IMR-90 (cell line): ENCODE measurements at regions not wholly inside any gene's neighbourhood (a gene's known extent, or its start where the extent isn't known, plus 50 kb on each side); places are given as distances from the start of the nearest gene placed in this dataset.

Source experiments
- ATAC-seq: fragments of 200-7000 bp; cut with Tn5 transposase; 2 replicates; pipeline ENCODE4 v1.9.1; 2020; ENCODE audit warnings: low read depth, mild to moderate bottlenecking, moderate library complexity
- BruUV-seq: library from RNA; stranded (reverse); fragments of 400-500 nt; replicated peaks from 2 replicates; lab custom pipeline; 2021; lab: Mats Ljungman, UMichigan
- CTCF ChIA-PET: fragments of 300-600 bp; formaldehyde crosslinking; extraction: SDS; loops from one replicate; lab custom pipeline; 2021; ENCODE audit warnings: antibody characterized with exemption; lab: Yijun Ruan, JAX
- POLR2A ChIA-PET: fragments of 300-600 bp; sonication (Branson Sonifier 250); formaldehyde crosslinking; loops from one replicate; lab custom pipeline; 2022; ENCODE audit warnings: antibody characterized with exemption; ENCODE audit not compliant: unreplicated experiment; lab: Charles Lee
- DNase-seq: peaks from one replicate; pipeline ENCODE4 v3.0.0; 2013
- H2AFZ ChIP-seq: replicated peaks from 2 replicates; pipeline ENCODE3; 2013; ENCODE audit warnings: low read length, mild to moderate bottlenecking; ENCODE audit not compliant: poor library complexity
- H2AK5ac ChIP-seq: 2 replicates; pipeline ENCODE4 v1.6.1; 2013; ENCODE audit warnings: low read depth, low read length, inconsistent platforms
- H2AK9ac ChIP-seq: replicated peaks from 2 replicates; pipeline ENCODE3; 2013; ENCODE audit warnings: mild to moderate bottlenecking, low read depth, low read length, moderate library complexity; ENCODE audit not compliant: poor library complexity
- H2BK120ac ChIP-seq: 2 replicates; pipeline ENCODE4 v1.6.1; 2013; ENCODE audit warnings: low read depth, low read length, inconsistent platforms
- H2BK15ac ChIP-seq: 3 replicates; pipeline ENCODE4 v1.6.1; 2013; ENCODE audit warnings: low read depth, low read length, inconsistent platforms
- H2BK20ac ChIP-seq: 2 replicates; pipeline ENCODE4 v1.6.1; 2013; ENCODE audit warnings: low read depth, mild to moderate bottlenecking, inconsistent platforms, low read length, moderate library complexity
- H2BK5ac ChIP-seq: 2 replicates; pipeline ENCODE4 v1.6.1; 2013; ENCODE audit warnings: mild to moderate bottlenecking, low read depth, low read length, inconsistent platforms; ENCODE audit not compliant: poor library complexity, severe bottlenecking
- H3K14ac ChIP-seq: replicated peaks from 2 replicates; pipeline ENCODE4 v1.6.1; 2013; ENCODE audit warnings: low read depth, low read length, inconsistent platforms
- H3K18ac ChIP-seq: 2 replicates; pipeline ENCODE4 v1.6.1; 2013; ENCODE audit warnings: low read depth, low read length, control low read depth
- H3K23ac ChIP-seq: 2 replicates; pipeline ENCODE4 v1.6.1; 2013; ENCODE audit warnings: low read depth, low read length, inconsistent platforms
- H3K27ac ChIP-seq: 2 replicates; pipeline ENCODE4 v1.5.1; 2013; ENCODE audit warnings: mild to moderate bottlenecking, control low read depth, low read length; ENCODE audit not compliant: insufficient read depth
- H3K27me3 ChIP-seq: 2 replicates; pipeline ENCODE4 v1.6.1; 2013; ENCODE audit warnings: low read length; ENCODE audit not compliant: control insufficient read depth, insufficient read depth
- H3K36me3 ChIP-seq: 2 replicates; pipeline ENCODE4 v1.6.1; 2013; ENCODE audit warnings: low read length, mixed read lengths; ENCODE audit not compliant: control insufficient read depth, insufficient read depth
- H3K4ac ChIP-seq: 2 replicates; pipeline ENCODE4 v1.6.1; 2013; ENCODE audit warnings: low read depth, low read length, inconsistent platforms
- H3K4me1 ChIP-seq: 2 replicates; pipeline ENCODE4 v1.6.1; 2013; ENCODE audit warnings: low read length, mixed read lengths; ENCODE audit not compliant: control insufficient read depth, insufficient read depth
- H3K4me2 ChIP-seq: 2 replicates; pipeline ENCODE4 v1.6.1; 2013; ENCODE audit warnings: low read depth, mild to moderate bottlenecking, control low read depth, low read length, moderate library complexity
- H3K4me3 ChIP-seq: 2 replicates; pipeline ENCODE4 v1.5.1; 2013; ENCODE audit warnings: low read depth, mild to moderate bottlenecking, control low read depth, low read length, moderate library complexity; ENCODE audit not compliant: insufficient read depth
- H3K56ac ChIP-seq: 2 replicates; pipeline ENCODE4 v1.6.1; 2013; ENCODE audit warnings: low read length, inconsistent platforms; ENCODE audit not compliant: insufficient read depth; ENCODE audit errors: extremely low read depth
- H3K79me1 ChIP-seq, 2 experiments: 2 replicates each; pipeline ENCODE4 v1.6.1; 2013; ENCODE audit warnings: low read length in 2 of 2, inconsistent platforms in 1 of 2, low read depth in 1 of 2
- H3K9ac ChIP-seq: 2 replicates; pipeline ENCODE4 v1.6.1; 2013; ENCODE audit warnings: low read depth, low read length, control low read depth
- H3K9me1 ChIP-seq: 2 replicates; pipeline ENCODE4 v1.6.1; 2013; ENCODE audit warnings: low read length, inconsistent platforms; ENCODE audit not compliant: insufficient read depth
- H3K9me3 ChIP-seq: 2 replicates; pipeline ENCODE4 v1.6.1; 2013; ENCODE audit warnings: low read length; ENCODE audit not compliant: control insufficient read depth, insufficient read depth
- H4K20me1 ChIP-seq: 2 replicates; pipeline ENCODE4 v1.6.1; 2013; ENCODE audit warnings: low read length, inconsistent platforms; ENCODE audit not compliant: insufficient read depth
- H4K5ac ChIP-seq: 2 replicates; pipeline ENCODE4 v1.6.1; 2013; ENCODE audit warnings: mild to moderate bottlenecking, low read depth, low read length, control low read depth
- H4K8ac ChIP-seq, 2 experiments: 2 replicates each; pipeline ENCODE4 v1.6.1; 2013; ENCODE audit warnings: low read depth in 2 of 2, low read length in 2 of 2, control low read depth in 1 of 2, inconsistent platforms in 1 of 2
- H4K91ac ChIP-seq: 2 replicates; pipeline ENCODE4 v1.6.1; 2013; ENCODE audit warnings: low read depth, low read length, inconsistent platforms; ENCODE audit not compliant: insufficient read depth
- BHLHE40 ChIP-seq: fragments of 150-350 bp; IDR thresholded peaks from 2 replicates; pipeline ENCODE4 v1.6.1; 2016; ENCODE audit warnings: mild to moderate bottlenecking, low read depth, low read length
- CEBPB ChIP-seq: IDR thresholded peaks from 2 replicates; pipeline ENCODE4 v1.6.1; 2012; ENCODE audit warnings: low read depth, low read length, improper control_type of control experiment
- CHD1 ChIP-seq: IDR thresholded peaks from 2 replicates; pipeline ENCODE4 v1.6.1; 2012; ENCODE audit warnings: low read depth, low read length, improper control_type of control experiment
- CTCF ChIP-seq: conservative IDR thresholded peaks from 2 replicates; pipeline ENCODE4 v1.5.1; 2012; ENCODE audit warnings: mild to moderate bottlenecking, low read depth, low read length, improper control_type of control experiment
- ELK1 ChIP-seq: fragments of 150-350 bp; IDR thresholded peaks from 2 replicates; pipeline ENCODE4 v1.6.1; 2016; ENCODE audit warnings: low read depth, mild to moderate bottlenecking, low read length, moderate library complexity, borderline replicate concordance
- FOS ChIP-seq: fragments of 150-350 bp; IDR thresholded peaks from 2 replicates; pipeline ENCODE4 v1.6.1; 2016; ENCODE audit warnings: low read depth, low read length
- MAFK ChIP-seq: IDR thresholded peaks from 2 replicates; pipeline ENCODE4 v1.6.1; 2012; ENCODE audit warnings: low read depth, low read length, improper control_type of control experiment
- MAZ ChIP-seq: IDR thresholded peaks from 2 replicates; pipeline ENCODE4 v1.6.1; 2012; ENCODE audit warnings: low read depth, mild to moderate bottlenecking, low read length, improper control_type of control experiment, moderate library complexity, borderline replicate concordance
- MXI1 ChIP-seq: IDR thresholded peaks from 2 replicates; pipeline ENCODE4 v1.6.1; 2012; ENCODE audit warnings: low read depth, mild to moderate bottlenecking, low read length, moderate library complexity, borderline replicate concordance
- NFE2L2 ChIP-seq: fragments of 150-350 bp; IDR thresholded peaks from 2 replicates; pipeline ENCODE4 v1.6.1; 2016; ENCODE audit warnings: low read depth, mild to moderate bottlenecking, low read length
- POLR2A ChIP-seq: IDR thresholded peaks from 2 replicates; pipeline ENCODE4 v1.6.1; 2012; ENCODE audit warnings: mild to moderate bottlenecking, low read depth, low read length
- RAD21 ChIP-seq: IDR thresholded peaks from 2 replicates; pipeline ENCODE4 v1.6.1; 2012; ENCODE audit warnings: low read length, improper control_type of control experiment
- RCOR1 ChIP-seq: IDR thresholded peaks from 2 replicates; pipeline ENCODE4 v1.6.1; 2012; ENCODE audit warnings: mild to moderate bottlenecking, low read length, improper control_type of control experiment; ENCODE audit not compliant: insufficient replicate concordance
- RFX5 ChIP-seq: IDR thresholded peaks from 2 replicates; pipeline ENCODE4 v1.8.0; 2012; ENCODE audit warnings: low read depth, mild to moderate bottlenecking, low read length, moderate library complexity
- SMC3 ChIP-seq: fragments of 150-350 bp; IDR thresholded peaks from 2 replicates; pipeline ENCODE4 v1.6.1; 2016; ENCODE audit warnings: low read depth, mild to moderate bottlenecking, antibody characterized with exemption, low read length, moderate library complexity
- USF2 ChIP-seq: fragments of 150-350 bp; IDR thresholded peaks from 2 replicates; pipeline ENCODE4 v1.6.1; 2017; ENCODE audit warnings: mild to moderate bottlenecking, antibody characterized with exemption, low read length, low read depth
- WGBS, 2 experiments: methylation state at CpG; one replicate each; pipeline versions ENCODE4 v1.1.5 to v1.1.7; 2013; ENCODE audit warnings: missing lambda C conversion rate in 2 of 2; ENCODE audit not compliant: insufficient read length in 1 of 2; ENCODE audit errors: extremely low coverage in 2 of 2; 5-methylcytosine and 5-hydroxymethylcytosine counted together
- dilution Hi-C: fragments of 300-500 bp; cut with HindIII; formaldehyde crosslinking; loops from one replicate; pipeline ENCODE4 v1.14.3; 2018; ENCODE audit warnings: low sequenced_read_pairs; ENCODE audit not compliant: unreplicated experiment
- in situ Hi-C: fragments of 300-500 bp; cut with MboI; formaldehyde crosslinking; loops from 3 replicates; pipeline ENCODE4 v1.14.3; 2019; ENCODE audit warnings: low sequenced_read_pairs, inconsistent platforms, mixed read lengths
- intact Hi-C: fragments of 100-400 bp; cut with micrococcal nuclease; formaldehyde crosslinking; loops from 2 replicates; pipeline ENCODE4 v1.10.0; 2022

GRCh38 chr22:34805771-34806170, 260.2 kb upstream of the ISX start:
- H3K56ac ChIP-seq: no peak overlapping the region
- no peak overlapping the region for H3K23ac ChIP-seq
- no peaks in the 10 kb centered on the region for H3K27me3 ChIP-seq
- WGBS, 2 experiments: no CpG with 5 or more reads among the region's 3 CpGs
- H3K9ac ChIP-seq: no peak overlapping the region
- no peak overlapping the region for H2AK9ac ChIP-seq
- H2AK5ac ChIP-seq: no peak overlapping the region
- intact Hi-C loops: no loop called here
- no peak overlapping the region for H2BK20ac ChIP-seq
- dilution Hi-C loops: no loop called here
- no peak overlapping the region for H2BK15ac ChIP-seq
- no peak overlapping the region for H3K27ac ChIP-seq
- H4K8ac ChIP-seq: no peak overlapping the region
- no peaks in the 10 kb centered on the region for H3K4me1 ChIP-seq
- no peaks in the 10 kb centered on the region for H3K36me3 ChIP-seq
- in situ Hi-C loops: no loop called here
- no peak overlapping the region for H2AFZ ChIP-seq
- no peaks in the 10 kb centered on the region for H3K79me1 ChIP-seq
- H2BK120ac ChIP-seq: no peak overlapping the region
- ATAC-seq (no peak), DNase-seq (no peak)
- no peak for TF ChIP-seq BHLHE40
- no peak for TF ChIP-seq USF2
- TF ChIP-seq POLR2A: no peak
- TF ChIP-seq MXI1: no peak
- no peak for TF ChIP-seq MAZ
- no peak for TF ChIP-seq CEBPB
- no peak for TF ChIP-seq RFX5
- TF ChIP-seq NFE2L2: no peak
- TF ChIP-seq RAD21: no peak
- no peak for TF ChIP-seq RCOR1
- no peak for TF ChIP-seq MAFK
- no peak for TF ChIP-seq SMC3
- no peak for TF ChIP-seq CTCF
- TF ChIP-seq CHD1: no peak
- no peak for TF ChIP-seq FOS
- TF ChIP-seq ELK1: no peak
- H3K9me3 ChIP-seq: peaks cover 39% of the 10 kb centered on the region
- H2BK5ac ChIP-seq: no peak overlapping the region
- no peaks in the 10 kb centered on the region for H4K20me1 ChIP-seq
- H3K4ac ChIP-seq: no peak overlapping the region
- no peak overlapping the region for H3K18ac ChIP-seq
- H3K14ac ChIP-seq: no peak overlapping the region
- H3K4me3 ChIP-seq: no peak overlapping the region
- no peak overlapping the region for H3K4me2 ChIP-seq
- H4K5ac ChIP-seq: no peak overlapping the region
- ChIA-PET CTCF (no interaction called here), POLR2A (no interaction called here)
- no TSS peak for BruUV-seq
- no peaks in the 10 kb centered on the region for H3K9me1 ChIP-seq
- no peak overlapping the region for H4K91ac ChIP-seq
